DLD1 (cell line): ENCODE measurements at regions not wholly inside any gene's neighbourhood (a gene's known extent, or its start where the extent isn't known, plus 50 kb on each side); places are given as distances from the start of the nearest gene placed in this dataset.

Experiments
- in situ Hi-C: cut with HindIII; loops from 2 replicates; pipeline ENCODE4 v1.10.0; 2017; ENCODE audit warnings: low sequenced_read_pairs

DNA sequence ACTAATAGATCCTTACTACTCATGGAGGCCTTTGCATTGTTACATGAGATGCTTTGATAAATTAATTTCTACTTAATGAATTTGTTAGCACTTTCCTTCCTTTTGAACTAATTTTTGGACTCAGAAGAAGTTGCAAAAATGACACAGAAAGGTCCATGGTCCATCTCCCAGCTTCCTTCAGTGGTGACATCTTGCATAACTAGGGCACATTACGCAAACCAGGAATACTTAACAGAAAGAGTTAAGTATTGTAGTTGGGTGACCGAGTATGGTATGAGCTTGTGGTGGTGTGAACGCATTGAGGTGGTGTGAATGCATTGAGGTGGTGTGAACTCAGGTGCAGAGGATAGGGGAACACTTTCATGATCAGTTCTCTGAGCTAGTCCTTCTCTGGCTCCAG, 151.1 kb upstream of the TWIST2 start:
- in situ Hi-C loops: no loop called here

DNA sequence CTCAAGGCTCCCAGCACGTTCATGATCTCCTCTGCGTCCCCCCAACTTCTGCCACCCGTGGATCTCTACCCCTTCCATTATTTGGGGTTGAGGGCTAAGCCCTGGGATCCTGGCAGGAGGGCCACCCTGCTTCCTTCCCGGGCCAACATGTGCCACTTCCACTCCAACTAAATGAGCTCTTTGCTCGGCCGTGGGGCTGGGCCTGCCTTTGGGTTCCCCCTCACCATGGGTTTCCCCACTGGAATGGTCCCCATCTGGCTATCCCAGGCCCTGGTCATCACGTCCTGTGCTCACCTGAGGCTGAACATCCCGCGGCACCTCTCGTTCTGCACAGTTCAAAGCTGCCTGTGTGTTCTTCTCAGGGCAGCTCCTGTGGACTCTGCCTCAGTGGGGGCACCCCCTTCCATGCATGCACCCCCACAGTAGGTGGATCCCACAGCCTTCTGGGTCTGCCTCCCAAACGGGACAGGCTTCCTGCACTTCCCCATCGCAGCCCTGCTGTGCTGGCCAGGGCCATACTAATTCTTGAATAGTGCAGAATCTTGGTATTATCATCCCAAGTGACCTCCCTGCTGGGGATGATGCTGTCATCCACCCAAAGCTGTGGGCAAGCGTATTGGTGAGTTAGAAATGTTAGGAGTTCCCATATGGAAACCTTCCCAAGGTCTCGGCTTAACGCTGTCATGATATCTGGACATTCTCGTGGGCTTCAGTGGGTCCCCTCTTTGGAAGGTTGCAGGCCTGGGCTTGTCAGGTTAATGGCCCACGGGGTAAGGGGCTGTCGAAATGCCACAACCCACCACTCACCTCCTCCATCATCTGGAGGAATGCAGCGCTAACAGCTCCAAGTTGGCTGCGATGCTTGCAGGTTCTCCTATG, 150.5 kb upstream of the TWIST2 start:
- in situ Hi-C loops: no loop called here

DNA sequence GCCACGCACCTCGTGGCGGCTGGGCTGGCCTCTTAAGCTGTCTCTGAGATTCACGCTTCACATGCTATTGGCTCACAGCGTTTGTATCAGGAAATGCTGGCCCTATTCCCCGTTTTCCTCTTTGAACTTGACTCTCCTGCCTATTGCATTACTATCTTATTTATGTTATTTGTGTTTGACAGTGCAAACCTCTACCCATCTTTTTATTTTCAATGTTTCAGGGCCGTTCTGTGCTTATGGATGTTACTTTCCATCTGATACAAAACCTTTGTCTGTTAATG, 149.9 kb upstream of the TWIST2 start:
- in situ Hi-C loops: no loop called here

- in situ Hi-C loops: no loop called here
Observed at GRCh38 chr2:238698451-238699306, 149.2 kb upstream of the TWIST2 start.

DNA sequence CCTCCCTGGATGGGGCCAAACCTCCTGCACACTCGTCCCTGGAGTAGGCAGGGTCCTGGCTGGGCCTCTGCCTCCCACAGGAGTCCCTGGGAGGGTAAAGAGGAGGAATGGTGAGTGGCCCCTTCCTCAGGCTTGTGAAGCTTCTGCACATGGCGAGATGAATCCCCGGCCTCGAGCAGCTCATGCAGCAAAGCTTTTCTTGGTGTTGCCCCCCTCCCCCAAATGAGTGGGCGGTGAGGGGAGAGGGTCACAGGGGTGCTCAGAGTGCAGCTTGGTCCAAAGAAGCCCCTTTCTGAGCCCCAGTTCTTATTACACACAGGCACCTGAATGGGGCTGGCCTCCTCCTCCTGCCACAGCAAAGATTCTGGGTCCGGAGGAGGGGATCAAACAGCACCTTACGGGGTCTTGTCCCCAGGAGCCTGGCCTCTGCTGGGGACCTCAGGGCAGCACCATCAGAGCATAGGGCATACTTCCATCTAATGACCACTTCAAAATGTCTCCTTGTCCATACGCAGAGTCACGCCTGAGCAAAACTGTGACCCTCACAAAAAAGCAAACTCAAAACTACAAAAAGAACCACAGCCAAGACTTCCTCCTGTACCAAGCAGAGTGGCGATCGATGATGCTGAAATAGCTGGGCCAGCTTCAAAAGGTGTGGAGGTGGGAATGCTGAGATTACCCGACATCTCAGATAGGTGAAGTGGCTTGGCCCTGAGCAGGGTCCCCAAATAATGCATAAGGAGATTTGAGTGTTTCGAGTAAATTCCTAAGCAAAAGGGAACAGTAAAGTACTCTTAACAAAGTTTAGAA, 148.4 kb upstream of the TWIST2 start:
- in situ Hi-C loops: no loop called here

GRCh38 chr2:238700117-238700457, 147.8 kb upstream of the TWIST2 start:
- in situ Hi-C loops: no loop called here

DNA sequence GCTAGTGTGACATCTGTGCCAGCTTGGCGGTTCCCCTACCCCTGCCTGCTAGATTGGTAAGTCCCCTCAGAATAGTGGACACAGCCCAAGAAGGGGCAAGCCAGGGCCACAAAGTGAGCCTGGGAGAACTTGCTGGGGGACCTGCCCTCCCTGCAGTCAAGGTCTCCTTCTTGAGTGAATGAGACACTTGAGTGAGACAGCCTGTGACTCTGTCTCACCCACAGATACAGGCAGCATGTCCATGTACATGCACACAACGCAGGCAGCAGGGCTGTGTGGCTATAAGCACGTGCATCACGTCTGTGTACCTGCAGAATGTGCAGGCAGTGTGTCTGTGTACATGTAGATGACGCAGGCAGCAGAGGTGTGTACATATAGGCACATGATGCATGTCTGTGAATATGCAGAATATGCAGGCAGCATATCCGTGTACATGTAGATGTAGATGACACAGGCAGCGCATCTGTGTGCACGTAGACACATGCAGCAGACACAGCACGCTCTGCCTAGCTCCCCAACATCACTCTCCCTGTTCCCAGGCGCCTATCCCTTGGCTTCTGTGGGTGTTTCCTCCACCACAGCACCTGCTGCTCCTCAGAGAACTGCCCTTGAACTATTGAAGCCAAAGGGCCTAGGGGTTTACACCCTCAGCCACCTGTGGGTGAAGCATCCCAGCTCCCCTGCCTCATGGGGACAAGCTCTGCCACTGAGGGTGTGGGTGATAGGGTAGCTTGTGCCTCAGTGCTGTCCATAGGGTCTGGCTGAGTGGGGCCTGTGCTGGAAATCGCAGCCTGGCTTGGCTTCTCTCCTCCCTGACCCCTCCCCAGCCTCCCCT, 147.2 kb upstream of the TWIST2 start:
- in situ Hi-C loops: no loop called here

DNA sequence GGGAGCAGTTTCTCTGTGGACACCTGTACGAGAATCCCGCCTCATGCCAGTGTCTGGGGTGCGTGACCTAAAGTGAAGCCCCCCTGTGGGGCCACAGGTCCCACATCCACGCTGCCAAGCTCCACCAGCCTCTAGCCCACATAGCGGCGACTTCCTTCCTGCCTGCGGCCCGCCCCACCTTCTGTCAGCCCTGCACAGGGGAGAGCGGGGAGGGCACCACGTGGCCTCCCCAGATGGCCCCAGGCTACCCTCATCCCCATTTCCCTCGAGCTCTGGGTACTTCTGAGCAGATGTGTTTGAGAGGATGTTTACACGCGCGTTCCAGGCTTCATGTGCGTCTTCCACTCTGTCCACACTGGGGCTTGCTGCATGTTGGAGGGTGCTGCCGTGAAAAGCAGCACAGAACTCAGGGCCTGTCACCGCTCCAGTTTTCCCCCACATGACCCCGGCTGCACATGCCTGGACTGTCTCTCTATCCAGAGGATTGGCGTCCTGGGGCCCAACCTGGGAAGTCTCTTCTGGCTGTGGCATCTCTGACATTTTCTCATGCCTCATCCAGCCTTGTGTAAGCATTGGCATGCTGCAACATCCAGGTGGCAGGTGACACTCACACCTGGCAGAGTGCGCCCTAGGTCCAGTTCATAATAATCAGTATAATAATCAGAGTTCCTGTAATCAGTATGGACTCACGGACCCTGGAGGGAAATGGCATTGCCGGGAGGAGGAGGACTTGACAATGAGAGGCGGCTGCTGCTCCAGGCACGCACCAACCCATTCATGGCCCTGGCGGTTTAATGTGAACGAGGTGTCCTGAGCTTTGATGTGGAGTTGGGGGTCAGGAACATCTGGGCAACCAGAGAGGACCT, 146.3 kb upstream of the TWIST2 start:
- in situ Hi-C loops: no loop called here

DNA sequence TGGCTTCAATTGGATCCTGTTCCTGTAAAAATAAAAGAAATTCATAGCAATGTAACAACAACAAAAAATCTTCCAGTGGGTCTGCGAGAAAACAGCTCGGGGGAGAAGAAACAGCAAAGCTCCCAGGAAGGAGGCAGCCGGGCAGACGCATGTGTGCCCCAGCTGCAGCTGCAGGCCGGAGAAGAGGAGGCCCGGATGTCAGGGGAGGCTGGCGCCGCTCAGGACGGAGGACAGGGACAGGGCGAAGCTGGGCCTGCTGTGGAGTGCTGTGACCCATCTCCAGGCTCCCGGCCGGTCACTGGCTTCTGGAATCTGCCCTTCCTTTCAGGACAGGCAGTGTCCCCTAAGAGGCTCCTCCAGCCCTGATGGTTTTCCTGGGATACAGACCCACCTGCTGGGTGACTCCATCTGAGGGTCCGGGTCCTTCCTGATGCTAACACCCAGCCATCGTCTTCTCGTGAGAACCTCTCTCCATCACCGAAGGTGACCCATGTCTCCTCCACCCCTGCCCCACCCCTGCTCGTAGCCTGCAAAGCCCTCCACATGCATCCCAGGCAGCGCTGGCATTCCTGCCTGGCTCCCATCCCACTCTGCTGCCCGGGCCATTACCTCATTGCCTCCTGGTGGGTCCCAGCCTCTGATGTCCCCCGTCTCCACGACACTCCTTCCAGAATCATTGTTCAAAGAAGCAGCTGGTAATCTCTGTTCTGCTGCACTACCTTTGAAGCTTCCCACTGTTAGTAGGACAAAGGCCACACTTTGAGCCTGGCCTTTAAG, 145.4 kb upstream of the TWIST2 start:
- in situ Hi-C loops: no loop called here

DNA sequence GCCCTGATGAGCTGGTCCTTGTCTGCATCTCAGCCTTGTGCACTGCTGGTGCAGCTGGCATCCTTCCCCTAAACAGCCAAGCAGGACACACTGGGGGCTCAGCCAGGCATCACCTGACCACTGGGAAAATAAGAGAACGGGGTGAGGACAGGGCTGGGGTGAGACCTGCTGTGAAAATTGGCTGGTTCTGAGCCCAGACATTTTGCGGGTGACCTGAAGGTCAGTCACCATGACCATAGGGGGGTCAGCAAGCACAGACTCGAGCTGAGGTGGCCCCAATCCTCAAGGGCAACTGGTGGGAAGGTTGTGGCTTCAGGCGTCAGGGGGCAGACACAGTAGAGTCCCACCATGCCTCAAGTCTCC, 144.9 kb upstream of the TWIST2 start:
- in situ Hi-C loops: no loop called here

DNA sequence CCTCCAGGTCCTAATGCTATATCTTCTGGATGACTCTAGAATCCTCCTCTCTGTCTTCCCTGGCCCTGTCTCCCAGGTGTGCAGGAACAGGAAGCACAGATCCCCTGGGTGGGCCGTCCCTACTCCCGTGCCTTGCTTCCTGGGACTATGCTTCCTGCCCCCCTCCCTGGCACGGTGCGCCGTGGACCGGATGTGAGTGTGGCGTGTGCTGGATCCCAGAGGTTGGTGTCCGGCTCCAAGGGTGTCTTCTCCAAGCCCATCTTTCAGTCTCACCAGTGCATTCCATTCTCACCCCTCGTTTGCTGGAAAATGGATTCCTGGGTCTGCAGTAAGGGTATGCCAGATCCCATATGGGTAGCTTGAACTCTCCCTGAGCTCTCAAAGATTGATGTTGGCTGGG, 144.4 kb upstream of the TWIST2 start:
- in situ Hi-C loops: no loop called here

DNA sequence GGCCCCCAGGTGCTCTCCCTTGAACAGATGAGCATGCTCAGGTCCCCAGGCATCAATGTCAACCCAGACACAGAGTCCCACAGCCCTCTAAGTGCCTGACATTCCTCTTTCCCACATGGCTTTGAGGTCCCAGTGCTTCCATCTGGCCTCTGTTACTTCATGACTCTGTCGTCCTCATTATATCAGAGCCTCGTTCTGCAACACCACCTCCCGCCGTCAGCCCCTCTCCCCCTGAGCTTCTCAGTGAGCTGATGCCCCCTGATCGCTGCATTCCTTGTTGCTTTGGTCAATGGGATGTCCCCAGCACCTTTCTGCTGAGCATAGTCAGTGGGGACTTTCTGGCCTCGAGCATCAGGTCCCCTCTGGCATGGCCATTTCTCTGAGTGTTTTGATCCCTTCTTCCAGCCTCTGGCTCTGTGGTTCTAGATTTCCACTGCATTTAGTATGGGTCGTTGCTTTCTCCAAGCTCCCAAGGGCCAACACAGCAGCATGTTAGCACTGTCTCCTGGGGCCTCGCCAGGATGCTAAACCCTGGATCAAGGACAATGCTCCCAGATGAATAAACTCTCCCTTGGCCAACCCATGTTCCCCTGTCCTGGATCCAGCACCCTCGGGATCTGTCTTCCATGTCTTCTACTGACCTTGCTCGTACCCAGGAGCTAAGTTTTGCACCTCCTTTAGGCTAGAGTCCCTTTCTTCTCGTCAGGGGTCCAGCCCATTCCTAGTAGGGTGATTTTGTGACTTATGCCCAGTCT, 143.2 kb upstream of the TWIST2 start:
- in situ Hi-C loops: no loop called here

DNA sequence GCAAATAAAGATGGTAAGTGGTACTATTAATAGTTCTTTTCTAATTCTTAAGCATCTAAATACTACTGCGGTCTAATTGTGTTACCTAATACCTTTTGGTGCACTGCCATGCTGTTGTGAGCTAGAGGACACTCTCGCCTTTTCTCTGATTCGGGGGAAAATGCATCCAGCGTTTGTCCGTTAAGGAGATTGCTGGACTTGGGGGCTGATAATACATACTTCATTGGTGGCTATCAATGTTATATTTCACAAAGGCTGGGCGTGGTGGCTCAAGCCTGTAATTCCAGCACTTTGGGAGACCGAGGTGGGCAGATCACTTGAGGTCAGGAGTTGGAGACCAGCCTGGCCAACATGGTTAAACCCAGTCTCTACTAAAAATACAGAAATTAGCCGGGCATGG, 141.7 kb upstream of the TWIST2 start:
- in situ Hi-C loops: no loop called here

- in situ Hi-C loops: no loop called here
Observed at GRCh38 chr2:238706673-238707072, 141.2 kb upstream of the TWIST2 start.

DNA sequence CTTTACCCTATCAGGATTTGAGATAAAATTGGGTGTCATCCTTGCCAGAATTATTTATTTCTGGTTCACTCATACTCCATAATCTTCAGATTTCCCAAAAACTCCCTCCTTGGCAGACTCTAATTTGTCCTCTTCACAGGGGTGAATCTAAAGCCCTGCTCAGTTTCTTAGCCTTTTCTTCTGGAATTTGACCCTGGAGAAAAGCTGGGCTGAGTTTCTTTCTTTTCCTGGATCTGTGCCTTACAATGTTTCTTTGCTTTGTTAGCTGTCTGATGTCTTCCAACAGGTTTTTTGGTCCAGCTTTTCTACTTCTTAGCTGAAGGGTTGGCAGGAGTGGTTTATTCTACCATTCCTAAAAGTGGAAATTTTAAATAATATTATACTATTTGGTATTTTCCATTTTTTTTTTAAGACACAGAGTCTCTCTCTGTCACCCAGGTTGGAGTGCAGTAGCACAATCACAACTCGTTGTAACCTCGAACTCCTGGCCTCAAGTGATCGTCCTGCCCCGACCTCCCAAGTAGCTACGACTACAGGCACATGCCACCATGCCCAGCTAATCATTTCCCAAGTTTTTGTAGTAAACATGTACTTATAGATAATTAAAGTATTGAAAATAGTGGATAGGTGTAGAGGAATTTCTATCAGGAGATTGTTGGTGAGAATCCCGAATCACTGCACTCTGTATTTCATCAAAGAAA, 138.4 kb upstream of the TWIST2 start:
- in situ Hi-C loops: no loop called here

GRCh38 chr2:238710032-238710735, 137.7 kb upstream of the TWIST2 start:
- in situ Hi-C loops: no loop called here

GRCh38 chr2:238710787-238711186, 137.1 kb upstream of the TWIST2 start:
- in situ Hi-C loops: no loop called here
